ENCODE measurements at regions not wholly inside any gene's neighbourhood (a gene's known extent, or its start where the extent isn't known, plus 50 kb on each side); places are given as distances from the start of the nearest gene placed in this dataset.
"Not testable (repeated sequence)": the region's sequence is repeated elsewhere in the genome, so short reads cannot be mapped to it uniquely, and the experiment has no call there.

DNA sequence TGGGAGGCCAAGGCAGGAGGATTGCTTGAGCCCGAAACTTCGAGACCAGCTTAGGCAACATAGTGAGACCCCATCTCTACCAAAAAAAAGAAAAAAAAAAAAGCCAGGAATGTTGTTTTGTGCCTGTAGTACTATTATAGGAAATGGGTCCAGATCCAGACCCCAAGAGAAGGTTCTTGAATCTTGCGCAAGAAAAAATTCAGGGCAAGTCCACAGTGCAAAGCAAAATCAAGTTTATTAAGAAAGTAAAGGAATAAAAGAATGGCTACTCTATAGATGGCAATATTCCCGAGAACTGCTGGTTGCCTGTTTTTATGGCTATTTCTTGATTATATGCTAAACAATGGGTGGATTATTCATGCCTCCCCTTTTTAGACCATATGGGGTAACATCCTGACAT, 51.2 kb upstream of the RDX start:
- no peak for DNase-seq

DNA sequence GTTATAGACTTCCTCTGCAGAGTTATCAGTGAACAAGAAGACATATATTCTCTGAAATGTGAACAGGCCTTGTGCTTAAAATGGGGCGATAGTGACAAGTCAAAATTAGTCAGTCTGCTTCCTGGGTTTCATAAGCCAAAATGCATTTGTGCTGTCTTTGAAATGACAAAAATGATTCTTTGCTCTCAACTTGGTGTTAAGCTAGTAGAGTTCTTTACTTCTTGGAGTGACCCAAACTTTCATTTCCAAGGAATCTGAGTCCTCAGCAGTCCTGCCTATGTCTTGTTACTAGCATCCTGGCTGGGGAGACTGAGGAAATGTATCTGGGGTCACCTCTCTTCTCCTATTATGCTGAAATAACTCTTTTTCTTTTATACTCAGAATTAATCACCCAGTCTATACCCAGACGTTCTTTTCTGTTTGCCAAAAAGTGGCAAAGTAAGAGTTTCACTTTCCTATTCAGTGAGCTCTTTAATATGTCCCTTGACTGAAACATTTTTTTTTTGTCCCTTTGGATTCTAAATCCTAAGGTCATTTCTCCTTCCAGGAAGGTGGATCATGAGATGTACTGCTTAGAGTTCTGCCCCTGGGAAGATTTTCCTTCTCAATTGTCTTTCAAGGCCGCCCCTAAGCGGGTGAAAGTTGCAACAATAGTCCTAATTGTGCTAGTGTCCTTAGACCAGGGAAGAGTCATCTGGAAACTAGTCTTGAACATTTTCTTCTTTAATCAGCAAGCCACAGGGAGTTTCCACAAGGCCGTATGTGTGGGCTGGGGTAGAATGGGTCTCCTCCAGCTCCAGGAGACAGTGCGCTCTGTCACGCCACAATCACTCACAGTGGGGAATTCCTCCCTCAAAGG, 53.0 kb upstream of the RDX start:
- DNase-seq, result no peak

DNA sequence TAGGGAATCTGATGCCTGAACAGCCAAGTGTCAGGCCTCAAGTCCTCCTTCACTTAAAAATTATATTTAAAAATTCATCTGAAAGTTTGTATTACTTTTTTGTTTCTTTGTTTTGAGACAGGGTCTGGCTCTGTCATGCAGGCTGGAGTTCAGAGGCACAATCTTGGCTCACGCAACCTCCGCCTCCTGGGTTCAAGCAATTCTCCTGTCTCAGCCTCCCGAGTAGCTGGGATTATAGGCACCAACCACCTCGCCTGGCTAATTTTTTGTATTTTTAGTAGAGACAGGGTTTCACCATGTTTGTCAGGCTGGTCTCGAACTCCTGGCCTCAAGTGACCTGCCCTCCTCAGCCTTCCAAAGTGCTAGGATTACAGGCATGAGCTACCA, 53.6 kb upstream of the RDX start:
- not testable (repeated sequence) for DNase-seq

- no peak for DNase-seq
Measured at GRCh38 chr11:110355011-110355744, 58.8 kb upstream of the RDX start.

DNA sequence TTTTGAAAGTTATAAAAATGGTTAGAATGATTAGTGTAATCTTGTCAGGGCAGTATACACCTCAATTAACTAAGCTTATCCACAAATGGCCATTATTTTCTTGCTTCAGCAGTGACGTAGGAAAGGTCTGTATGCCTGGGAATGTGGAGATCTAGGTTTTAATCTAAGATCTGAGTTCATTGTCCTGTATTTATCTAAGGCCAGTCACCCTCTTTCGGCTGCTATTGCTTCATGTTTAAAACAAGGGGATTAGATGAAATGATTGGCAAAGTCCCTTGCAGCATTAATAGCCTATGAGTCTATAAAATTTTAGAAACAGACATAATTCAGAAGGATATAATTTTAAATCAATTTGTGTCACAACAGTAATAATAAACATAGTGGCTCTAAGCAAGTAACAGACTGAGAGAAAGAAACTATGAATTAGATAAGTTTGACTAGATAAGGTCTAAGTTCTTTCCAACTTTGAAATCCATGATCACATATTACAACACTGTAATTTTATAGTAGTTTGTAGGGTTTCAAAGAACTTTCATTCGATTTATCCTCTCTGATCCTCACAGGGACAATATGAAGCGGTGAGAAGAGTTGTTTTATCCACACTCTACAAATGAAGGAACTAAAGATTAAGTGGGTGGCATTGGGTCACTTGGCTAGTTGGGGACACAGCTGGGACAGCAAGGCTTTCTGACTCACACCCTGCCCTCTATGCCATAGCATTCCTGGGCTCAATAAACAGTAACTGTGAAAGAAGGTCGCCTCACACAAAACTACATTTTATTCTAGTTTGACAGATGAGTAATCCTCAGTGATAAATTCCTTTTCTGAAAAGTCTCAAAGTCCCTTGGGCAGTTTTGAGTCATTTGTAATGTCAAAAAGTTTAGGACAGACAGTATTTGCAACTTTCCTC, 60.6 kb upstream of the RDX start:
- no peak for DNase-seq

DNA sequence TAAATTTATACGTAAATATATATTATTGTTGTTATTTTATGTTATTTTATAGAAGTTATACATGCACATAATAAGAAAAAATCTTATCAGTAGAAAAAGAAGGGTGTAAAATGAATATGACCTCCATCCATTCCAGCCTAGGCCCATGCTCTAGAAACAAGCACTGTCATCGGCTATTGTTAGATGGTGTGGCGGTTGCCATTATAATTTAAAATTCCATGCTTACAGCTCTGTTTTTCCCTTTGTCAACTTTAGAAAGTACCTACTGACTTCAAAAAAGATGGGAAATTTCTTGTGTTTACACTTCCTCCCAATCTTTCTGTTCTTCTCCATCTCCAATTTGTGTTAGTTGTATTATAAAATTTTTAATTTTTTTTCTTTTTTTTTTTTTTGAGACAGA, 61.9 kb upstream of the RDX start:
- no peak for DNase-seq

DNA sequence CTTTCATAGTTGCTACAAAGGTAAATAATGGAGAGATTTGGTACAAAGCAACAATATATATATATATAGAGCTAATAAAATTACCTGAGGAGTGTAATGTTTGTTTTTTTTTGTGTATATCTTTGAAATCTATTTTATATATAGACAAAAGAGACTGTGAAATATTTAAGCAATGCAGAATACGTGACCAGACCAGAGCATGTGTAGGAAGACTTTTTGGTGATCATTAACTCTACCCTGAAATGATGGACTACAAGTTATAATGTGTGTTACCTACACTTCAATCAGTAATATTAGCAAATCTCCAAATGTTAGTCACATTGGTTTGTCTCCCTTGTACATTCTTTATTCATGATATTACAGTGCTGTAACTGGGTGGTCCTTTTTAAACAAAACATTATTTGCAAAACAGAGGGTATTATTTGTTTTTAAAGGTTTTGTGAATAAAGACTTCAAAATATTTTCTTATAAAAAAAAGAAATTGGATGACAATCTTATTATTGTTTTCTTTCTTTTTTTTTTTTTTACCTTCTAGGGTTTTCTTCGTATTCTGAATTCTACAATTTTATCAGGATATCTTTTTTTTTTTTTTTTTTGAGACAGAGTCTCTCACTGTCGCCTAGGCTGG, 64.5 kb upstream of the RDX start:
- DNase-seq, result not testable (repeated sequence)

DNA sequence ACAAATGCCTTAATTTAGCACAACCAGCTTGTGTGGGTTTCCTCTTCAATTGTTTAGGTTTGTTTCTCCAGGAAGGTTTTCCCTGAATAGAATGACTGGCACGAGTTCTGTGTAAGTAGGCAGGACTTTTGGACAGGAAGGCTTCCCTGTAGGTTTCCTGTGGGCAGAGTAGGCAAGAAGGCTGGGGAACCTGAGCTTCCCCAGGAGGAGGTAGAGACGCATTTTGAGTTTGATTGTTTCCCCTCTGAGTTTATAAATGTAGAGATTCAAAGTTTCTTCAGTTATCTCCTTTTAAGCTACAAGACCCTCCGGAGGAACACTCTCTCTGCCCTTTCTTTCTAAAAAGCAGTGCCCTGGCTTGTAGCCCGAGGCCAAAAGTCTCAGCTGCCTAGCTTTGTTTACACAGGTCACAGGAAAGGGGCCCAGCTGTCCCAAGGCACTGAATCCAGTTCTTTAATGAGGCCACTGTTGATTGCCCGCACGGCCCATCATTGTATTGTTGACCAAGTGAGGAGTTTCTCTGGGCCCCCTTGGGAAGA, 66.6 kb upstream of the RDX start:
- DNase-seq, result no peak

DNA sequence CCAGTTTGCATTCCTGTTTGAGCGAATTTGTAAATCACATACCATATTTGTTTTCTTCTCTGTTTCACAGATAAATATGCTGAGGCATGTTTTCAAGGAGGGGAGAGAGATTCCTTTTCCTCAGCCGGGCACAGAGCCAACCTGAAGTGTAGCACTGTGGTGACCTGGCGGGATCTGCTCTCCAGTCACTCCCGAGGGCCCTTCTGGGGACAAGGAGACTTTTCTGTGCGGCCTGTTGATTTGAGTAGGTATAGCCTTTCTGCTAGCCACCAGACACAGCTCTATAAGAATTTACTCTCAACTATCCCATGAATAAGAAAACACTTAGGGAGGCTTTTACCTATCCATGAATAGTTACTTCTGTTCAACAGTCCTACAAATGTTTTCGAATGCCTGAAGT, 63.5 kb upstream of the FDX1 start:
- DNase-seq, result no peak

GRCh38 chr11:110367571-110367970, 62.2 kb upstream of the FDX1 start:
- no peak for DNase-seq

DNA sequence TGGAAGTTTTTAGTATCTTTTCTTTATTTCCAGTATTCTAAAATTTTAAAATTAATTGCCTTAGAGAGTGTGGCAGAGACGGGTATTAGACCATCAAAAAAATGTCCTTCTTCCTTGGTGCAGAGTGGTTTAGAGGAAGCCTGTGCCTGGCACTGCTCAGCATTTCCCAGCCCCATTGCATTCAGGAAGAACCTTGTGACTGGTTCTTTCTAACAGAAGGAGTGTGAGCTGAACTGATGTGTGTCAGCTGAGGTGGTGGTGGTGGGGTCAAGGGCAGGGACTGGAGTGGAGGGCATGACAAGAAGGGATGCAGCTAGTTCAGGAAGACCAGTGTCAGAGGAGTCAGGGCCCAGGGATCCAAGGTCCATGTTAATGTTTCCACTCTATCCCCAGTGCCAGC, 58.7 kb upstream of the FDX1 start:
- no peak for DNase-seq

- no peak for DNase-seq
Measured at GRCh38 chr11:110373051-110373702, 56.6 kb upstream of the FDX1 start.

DNA sequence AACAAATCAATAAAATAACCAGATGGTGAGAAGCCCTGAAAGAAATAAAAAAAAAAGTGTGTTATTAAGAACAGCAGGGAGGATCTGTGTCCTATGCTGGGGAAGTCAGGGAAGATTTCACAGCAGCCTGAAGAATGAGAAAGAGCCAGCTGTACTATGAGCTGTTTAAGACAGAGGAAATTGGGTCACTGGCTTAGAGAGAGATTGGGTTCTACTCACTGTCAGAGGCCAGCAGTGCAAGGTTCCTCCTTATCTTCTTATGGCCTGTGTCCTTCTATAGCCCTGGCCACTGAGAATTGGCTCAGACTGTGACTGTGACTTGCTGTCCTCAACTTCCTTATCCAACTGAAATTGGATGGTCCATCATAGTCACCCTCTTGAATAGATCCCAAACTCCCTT, 54.8 kb upstream of the FDX1 start:
- no peak for DNase-seq

DNA sequence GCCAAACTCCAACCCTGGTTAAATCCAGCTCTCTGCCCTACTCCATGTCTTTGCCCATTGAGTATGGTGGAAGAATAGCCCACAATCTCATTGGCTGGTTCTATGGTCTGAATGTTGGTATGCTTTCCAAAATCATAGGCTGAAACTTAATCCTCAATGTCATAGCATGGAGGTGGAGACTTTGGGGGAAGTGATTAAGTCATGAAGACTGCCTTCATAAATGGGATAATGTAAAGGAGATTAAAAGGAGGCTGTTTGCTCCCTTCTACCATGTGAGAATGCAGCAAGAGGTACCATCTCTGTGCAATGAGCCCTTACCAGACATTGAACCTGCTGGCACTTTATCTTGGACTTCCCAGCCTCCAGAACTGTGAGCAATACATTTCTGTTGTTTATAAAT, 54.4 kb upstream of the FDX1 start:
- no peak for DNase-seq

GRCh38 chr11:110376021-110376420, 53.7 kb upstream of the FDX1 start:
- no peak for DNase-seq

GRCh38 chr11:110376711-110377324, 52.9 kb upstream of the FDX1 start:
- DNase-seq, result peak; percentile 74

DNA sequence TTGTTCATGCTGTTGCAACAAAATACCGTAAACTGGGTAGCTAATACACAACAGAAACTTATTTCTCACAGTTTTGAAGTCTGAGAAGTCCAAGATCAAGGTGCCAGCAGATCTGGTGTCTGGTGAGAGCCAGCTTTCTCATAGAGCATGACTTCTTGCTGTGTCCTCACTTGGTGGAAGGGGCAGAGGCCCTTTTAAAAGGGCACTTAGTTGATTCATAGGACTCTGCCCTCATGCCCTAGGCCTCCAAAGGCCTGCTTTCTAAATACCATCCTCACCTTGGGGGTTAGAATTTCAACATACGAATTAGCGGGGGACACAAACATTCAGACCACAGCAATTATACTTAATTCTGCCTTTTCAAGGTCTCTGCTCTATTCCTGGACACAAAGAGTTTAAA, 52.3 kb upstream of the FDX1 start:
- DNase-seq, result no peak

DNA sequence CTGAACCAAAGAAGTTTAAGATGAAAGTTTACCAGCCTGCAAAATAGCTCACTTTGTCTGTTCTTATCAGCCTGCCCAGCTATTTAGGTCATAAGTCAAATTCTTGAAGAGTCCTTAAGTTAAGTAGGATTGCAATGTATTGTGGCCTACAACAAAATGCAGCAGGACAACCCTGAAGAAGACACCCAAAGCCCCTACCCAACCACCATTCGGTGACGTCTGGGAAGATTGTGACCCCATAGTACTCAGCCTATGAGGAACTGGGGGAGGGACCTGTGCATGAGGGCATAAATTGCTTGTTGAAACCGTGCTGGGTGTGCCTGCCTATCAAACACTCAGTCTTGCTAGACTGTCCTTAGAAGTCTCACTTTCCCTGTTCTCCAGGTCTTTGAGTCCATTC, 50.5 kb upstream of the FDX1 start:
- no peak for DNase-seq

GRCh38 chr11:110379936-110380335, 49.8 kb upstream of the FDX1 start:
- no peak for DNase-seq

Data from muscle of arm (tissue), 1 donor.